GM19240 (cell line): ENCODE measurements at regions not wholly inside any gene's neighbourhood (a gene's known extent, or its start where the extent isn't known, plus 50 kb on each side); places are given as distances from the start of the nearest gene placed in this dataset.
"Not testable (repeated sequence)": the region's sequence is repeated elsewhere in the genome, so short reads cannot be mapped to it uniquely, and the experiment has no call there.

ENCODE experiments used
- DNase-seq: peaks from one replicate; pipeline ENCODE4 v3.0.0; 2011; ENCODE audit warnings: low spot score; ENCODE audit not compliant: insufficient read length

DNA sequence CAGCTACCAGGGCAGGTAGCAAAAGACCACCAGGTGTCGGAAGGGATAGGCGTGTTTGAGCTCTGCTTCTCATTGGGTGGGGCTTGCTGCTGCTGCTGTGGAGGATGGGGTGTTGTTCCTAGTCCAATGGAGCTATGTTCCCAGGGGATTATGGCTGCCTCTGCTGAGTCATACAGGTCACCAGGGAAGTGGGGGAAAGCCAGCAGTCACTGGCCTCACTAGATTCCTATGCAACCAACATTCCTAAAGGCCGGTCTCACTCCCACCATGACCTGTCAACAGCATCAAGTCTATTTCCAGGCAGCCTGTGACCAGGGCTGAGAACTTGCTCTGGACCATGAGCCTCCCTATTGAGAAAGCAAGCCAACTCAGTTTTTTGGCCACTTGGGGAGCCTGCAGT, 1160.8 kb downstream of the REEP3 start:
- no peak for DNase-seq

DNA sequence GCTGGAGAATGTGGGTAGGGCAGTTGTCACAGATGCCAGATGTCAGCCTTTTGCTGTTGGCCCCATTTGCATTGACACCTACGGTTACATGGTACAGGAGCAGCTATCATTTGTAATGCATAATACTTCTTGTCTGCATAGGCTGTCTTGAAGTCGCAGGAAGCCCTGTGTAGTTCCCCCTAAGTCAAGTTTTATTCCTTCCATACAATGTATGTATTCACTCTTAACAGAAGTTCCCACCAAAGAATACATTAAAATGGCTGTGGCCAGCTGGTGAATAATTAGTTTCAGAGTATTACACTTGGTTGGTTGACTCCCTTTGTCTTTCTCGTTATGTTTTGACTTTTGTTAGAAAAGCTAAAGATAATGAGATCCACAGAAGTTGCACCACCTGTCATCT, 1169.0 kb downstream of the REEP3 start:
- no peak for DNase-seq

DNA sequence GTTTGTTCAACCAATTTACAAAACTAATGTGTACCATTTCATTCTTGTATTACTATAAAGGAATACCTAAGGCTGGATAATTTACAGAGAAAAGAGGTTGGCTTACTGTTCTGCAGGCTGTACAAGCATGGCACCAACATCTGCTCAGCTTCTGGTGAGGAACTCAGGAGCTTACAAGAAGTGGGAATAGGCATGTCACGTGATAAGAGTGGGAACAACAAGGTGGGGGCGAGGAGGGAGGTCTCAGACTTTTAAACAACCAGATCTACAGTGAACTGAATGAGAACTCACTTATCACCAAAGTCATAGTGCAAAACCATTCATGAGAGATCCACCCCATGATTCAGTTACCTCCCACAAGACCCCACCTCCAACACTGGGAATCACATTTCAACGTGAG, 1178.0 kb downstream of the REEP3 start:
- no peak for DNase-seq

DNA sequence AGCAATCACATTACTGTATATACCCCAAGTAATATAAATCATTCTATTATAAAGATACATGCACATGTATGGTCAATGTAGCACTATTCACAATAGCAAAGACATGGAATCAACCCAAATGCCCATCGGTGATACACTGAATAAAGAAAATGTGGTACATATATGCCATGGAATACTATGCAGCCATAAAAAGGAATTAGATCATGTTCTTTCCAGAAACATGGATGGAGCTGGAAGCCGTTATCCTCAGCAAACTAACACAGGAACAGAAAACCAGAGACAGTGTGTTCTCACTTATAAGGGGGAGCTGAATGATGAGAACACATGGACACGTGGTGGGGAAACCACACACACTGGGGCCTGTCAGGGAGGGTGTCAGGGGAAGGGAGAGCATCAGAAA, 1180.9 kb downstream of the REEP3 start:
- DNase-seq: not testable (repeated sequence)

DNA sequence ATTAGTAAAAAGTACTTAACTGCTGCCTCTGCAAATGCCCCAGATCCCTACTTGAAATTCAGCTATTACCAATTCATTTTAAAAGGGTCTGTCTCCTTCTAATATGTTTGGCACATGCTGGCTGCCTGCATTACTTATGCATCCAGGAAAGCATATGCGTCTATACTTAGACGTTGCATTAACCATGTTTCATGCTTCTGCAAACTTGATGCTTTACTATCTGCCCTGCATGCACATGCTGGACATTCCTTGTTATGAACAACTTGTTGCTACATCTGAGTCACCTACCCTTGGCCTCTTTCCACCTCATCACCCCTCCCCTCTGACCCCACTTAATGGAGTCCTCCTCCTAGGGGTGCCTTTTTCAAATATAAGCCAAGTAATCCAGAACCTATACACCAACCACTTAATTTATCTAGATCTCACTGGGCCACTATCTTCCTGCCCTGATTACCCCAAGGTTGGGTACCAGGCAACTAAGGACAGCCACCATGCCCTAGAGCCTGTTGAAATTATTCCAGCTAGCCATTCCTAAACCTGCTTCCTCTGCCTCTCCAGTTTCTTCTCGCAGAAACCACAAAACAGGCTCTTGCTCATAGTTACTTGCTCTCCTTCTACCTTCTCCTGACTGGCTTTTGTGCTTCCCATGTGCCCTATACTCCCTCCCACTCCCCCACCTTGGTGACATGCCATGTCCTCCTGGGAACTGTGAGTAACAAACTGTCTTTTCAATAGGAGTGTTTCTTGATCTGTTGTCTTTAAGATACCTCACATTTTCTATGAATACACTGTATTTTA, 1187.9 kb downstream of the REEP3 start:
- DNase-seq: no peak

DNA sequence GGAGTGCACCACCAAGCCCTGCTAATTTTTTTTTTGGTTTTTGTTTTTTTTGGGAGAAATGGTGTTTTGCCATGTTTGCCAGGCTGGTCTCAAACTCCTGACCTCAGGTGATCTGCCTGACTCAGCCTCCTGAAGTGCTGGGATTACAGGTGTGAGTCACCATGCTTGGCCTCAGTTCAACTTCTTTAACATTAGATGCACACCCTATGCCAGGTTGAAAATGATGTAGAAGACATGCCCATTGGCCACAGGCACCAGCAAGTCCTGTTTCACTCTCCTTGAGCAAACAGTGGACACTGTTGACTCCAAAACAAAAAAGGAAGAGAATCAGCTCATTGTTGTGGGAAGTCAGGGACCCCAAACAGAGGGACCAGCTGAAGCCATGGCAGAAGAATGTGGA, 1205.3 kb downstream of the REEP3 start:
- DNase-seq: no peak

DNA sequence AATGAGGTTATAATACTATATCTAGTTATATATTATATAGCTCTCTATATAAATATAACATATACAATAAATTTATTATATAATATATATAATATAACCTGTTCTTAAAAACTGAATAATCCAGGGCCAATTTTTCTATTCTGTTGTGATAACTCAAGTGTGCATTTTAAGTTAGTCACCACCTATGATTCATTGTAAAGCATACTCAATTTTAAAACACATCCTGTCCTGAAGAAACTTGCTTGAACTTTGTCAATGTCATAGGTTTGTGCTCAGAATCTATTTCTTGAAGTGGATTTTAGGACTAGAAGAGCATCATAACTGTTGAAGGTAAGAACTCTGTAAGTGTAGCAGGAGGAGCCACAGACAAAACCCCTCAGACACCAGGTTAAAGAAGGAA, 1209.8 kb downstream of the REEP3 start:
- DNase-seq: no peak

DNA sequence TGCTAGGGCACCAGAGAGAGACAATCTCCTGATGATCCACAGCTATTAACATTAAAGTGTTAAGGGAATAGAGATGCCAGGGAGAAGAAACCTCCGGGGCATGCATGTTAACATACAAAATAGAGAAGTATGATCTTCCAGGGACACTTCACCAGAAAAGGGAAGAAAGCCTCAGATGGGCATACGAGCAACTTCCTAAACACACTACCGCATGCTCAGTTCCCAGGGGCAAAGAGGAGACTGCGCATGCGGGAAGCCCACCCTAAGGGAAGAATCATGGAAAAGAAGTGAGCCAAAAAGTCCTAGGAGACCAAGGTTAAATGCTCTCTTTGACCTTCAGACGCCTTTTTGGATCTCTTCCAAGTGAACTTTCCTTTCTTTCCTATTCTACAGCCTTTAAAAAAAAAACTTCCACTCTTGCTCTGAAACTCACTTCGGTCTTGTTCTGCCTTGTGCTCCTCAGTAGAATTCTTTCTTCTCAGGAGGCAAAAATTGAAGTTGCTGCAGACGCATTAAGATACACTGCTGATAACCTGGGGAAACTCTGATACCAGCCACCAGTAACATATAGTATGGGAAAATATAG, 1211.3 kb downstream of the REEP3 start:
- no peak for DNase-seq

DNA sequence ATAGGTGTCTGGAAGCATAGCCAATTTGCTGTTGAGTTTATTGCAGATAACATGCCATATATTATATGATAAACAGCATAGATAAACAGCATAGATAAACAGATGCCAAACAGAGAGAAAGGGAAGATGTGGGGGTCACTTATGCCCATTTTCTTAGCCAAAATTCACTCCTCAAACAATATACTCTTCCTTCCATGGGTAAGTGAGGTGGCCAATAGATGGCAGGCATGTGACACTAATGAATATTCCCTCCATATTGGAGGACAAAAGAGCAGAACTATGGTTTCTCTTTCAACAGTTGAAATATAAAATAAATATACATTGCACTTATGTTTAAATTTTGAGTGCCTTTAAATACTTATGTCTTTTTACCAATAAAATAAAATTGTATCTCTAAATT, 1212.8 kb downstream of the REEP3 start:
- no peak for DNase-seq

DNA sequence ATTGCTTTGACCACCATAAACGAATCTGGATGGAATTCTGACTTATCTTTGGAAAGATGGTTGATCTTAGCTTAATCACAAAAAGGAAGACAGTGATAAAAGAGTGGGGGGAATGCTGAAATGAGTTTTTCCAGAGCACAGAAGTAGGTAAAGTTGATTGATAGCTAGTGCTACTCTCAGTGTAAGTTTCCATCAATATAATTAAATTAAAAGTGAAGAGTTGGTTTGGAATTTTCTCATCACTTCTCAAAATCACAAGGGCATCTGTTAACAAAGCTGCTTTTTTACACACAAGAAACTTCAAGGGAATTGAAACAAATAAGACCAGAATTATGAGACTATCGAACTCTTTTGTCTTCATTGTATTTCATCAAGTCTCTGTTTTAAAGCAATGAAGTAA, 1217.3 kb downstream of the REEP3 start:
- DNase-seq: no peak

DNA sequence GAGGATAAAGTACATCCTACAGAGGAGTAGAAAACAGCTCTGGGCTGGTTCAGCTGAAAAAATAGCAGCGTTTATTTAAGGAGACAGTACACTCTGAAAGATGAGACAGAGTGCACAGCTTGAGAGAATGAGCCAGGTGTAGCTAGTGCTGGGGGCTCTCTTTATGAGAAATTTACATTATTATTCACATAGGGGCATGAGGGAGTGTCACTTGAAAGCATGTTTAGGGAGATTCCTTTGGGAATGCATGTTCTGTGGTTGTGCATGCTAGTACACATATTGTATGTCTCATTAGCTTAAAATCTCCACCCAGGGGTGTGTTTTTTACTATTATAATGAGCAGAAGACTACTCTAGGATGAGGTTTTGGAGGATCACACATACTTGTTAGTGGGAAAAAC, 1224.4 kb downstream of the REEP3 start:
- no peak for DNase-seq

DNA sequence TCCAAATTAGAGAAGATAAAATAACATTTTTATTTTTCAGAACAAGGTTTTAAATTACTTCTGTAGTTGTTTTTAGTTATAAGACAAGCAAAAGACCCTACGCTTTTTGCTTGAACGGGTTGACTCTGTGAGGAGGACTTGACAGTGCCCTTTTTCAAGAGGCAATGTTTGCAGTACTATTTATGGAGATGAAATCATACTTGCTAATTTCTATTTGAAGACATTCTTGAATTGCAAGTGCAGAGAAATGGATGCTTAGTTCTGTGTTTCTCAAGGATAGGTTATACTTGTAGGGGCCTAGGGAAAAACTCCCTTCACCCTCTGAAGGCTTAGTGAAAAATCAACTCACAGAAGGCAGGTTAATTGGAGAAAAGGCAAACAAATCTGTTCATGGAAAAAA, 1229.5 kb downstream of the REEP3 start:
- no peak for DNase-seq

DNA sequence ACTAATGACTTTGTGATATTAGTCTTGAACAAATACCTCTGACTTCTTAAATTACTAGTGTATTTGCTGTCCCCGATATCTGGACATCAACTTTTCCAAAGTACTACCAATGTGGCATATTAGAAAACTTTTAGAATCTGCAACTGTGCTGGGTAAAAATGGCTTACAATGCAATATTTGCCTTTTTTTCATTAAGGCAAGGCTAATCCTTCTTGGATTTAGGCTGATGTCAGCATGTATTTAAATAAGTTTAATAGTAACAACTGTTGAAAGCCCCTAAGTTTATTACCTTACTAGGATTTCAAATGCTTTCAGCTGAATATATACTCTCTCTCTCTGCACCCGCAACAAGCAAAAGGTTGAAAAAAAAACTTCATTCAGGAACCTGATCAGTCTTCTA, 1232.3 kb downstream of the REEP3 start:
- DNase-seq: no peak

DNA sequence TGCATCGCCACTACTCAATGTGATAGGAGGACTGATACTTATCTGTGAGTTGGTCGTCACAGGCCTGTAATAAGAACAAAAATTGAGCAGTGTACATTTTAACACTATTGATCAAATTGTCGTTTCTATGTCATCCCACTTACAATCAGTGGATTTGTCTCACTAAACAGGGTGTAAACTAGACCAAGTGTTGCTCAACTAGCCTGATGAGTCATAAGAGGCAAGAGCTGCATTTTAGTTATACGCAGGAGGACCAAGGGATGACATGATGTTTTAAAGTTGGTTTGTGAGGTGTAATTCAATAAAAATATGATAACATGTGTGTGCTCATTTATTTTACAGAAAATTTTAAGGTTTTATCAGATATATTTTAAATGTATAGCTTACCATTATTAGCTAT, 1239.2 kb downstream of the REEP3 start:
- DNase-seq: no peak

DNA sequence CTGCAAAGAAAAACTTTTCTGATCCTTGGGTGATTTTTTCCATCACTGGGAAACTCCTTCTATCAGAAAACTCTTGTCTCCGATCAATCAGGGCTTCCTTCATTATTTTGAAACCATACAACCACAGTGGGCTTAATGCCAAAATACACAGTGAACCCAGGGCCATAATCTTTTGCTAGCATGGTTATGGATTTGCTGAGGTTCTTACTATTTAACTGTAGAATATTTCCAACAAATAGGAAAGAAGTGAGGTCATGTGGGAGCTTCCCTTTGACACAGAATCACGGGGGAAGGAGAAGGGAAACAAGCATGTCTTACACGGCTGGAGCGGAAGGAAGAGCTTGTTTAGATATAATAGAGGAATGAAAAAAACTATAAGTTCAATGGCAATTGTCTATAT, 1241.7 kb downstream of the REEP3 start:
- no peak for DNase-seq

DNA sequence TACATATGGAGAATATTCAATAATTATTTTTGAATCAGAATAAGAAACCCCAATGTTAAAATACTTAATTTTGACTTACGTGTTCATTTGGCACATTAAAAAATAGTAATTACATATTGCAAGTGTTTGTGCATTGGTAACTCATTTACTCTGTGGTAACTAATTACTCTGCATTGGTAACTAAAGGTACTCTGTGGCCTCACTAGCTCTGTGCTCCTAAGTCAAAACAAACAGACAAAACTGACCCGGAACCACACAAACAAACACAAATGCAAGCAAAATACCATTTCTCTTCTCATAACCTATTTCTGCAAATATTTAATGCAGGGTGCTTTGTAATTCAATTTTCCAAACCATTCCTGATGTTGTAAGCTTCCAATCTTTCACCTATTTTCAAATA, 1244.3 kb downstream of the REEP3 start:
- no peak for DNase-seq

DNA sequence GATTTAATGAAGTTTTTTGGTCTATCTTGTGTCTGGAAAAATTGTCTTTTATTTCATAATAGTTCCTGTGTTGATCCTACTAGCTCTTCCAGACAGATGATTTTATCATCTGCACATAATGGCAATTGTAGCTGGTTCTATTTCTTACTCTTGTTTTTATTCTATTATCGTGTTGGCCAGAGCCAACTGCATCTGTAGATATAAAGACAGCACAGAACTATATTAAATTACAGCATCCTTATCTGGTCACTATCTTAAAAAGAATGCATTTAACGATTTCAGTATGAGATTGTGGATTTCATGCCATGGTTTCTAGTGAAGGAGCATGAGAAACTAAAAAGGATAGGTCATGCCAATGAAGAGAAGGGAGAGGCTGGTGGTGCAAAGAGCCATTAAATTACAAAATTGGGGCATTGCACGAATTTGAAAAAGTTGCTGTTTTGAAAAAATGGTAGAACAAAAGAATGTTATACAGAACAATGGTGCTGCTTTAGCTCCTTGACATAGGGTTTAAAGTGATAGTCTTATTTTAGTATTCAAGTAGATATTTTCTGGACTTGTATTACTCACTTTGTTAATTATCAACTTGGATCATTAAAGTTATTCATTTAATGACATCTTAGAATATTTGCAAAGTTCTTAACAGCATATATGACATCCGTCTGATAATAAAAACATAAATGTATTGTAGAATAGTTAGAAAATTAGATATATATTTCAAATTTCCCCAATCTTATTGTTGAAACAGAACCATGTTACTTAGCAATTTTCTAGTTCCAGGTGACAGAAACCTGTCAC, 1250.3 kb downstream of the REEP3 start:
- DNase-seq: no peak

DNA sequence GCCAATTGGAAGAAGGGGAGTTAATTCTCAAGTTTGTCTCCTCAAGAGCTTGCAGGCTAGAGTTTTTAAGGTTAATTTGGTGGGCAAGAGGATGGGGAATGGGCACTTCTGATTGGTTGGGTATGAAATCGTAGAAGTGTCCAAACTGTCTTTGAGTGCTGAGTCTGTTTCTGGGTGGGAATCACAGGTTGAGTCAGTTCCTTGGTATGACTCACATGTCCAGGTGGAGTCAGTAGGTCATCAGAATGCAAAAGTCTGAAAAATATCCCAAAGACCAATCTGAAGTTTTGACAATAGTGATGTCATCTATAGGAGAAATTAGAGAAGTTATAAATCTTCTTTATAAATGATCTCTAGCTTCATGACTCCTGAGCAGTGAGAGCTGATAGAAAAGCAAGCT, 1252.2 kb downstream of the REEP3 start:
- no peak for DNase-seq

DNA sequence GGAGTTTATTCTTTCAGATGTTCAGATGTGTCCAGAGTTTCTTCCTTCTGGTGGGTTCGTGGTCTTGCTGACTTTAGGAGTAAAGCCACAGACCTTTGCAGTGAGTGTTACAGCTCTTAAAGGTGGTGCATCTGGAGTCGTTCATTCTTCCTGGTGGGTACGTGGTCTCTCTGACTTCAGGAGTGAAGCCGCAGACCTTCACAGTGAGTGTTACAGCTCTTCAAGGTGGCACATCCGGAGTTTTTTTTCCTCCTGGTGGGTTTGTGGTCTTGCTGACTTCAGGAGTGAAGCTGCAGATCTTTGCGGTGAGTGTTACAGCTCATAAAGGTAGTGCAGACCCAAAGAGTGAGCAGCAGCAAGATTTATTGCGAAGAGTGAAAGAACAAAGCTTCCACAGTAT, 1263.2 kb downstream of the REEP3 start:
- not testable (repeated sequence) for DNase-seq

DNA sequence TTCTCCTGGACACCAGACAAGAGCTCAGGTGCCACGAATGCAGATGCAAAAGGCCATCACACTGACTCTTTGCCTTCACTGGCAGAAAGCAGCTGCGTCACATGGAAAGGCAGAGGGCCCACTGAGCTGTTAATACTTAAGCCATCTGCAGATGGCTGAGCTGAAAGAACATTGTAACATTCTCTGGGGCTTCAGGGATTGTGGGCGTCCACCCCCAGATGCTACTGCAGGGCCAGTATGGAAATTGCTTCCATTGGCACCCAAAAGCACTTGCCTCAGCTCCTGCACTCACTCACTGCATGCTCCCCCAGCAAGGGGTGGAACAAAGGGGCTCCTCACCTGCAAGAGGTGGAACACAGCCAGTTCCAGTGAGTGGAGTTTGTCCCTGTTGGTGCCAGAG, 1264.6 kb downstream of the REEP3 start:
- DNase-seq: no peak

DNA sequence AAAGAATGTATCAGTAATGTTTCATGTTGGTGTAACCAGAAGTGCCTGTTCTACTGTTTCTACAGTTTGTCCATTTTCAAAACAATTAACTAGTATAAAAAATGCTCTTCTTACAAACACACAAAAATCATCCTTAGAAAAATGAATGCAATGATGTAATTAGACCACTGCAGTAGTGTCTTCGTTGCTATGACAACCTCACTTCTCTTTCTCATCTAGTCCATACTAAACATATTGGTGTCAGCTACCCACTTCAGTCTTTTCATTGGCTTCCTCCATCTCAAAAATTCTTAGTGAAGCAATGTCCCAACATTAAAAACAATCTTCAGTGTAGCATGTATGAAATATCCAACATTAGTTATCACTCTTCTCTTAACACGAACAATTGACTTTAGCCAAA, 1265.8 kb downstream of the REEP3 start:
- DNase-seq: no peak

DNA sequence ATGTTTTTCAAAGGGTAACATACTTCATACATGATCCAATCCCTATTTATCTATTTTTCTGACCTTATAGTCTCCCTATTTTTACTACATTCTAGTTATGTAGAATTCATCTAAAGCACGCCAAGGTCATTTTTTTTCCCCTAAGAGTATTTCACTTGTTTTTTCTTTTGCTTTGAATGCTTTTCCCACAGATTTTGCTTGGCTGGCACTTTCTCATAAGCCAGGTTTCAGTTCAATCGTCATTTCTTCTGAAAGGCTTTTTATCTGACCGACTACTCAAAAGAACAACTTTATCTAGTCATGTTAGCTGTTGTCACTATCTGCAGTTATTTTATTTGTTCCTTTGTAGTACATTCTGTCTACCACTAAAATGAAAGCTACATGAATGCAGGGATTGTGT, 1274.6 kb downstream of the REEP3 start:
- DNase-seq: no peak

DNA sequence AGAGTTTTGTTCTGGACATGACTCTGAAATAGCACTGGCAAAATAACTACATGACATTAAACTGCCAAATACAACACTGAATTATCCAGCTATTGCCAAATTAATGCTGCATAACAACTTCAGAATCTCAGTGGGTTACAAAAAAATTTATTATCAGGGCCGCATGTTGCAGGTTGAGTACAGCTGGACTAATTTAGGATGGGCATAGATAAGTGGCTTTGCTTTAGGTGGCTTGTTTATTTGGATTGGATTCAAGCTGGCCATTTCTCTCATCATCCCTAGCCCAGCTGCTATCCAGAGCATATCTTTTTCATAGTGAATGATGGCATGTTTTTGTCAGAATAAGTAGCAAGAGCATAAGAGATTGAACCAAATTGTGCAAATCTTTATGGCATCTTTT, 1277.1 kb downstream of the REEP3 start:
- no peak for DNase-seq
